HG03521 (cell line): ENCODE measurements at regions not wholly inside any gene's neighbourhood (a gene's known extent, or its start where the extent isn't known, plus 50 kb on each side); places are given as distances from the start of the nearest gene placed in this dataset.

Experiments used
- ATAC-seq: cut with Tn5 transposase; IDR thresholded peaks from one replicate; pipeline ENCODE4 v1.9.1; 2021; ENCODE audit warnings: mild to moderate bottlenecking, moderate library complexity; ENCODE audit not compliant: unreplicated experiment

GRCh38 chr16:72240466-72240865 lies 68.5 kb upstream of the PMFBP1 start:
- no peak for ATAC-seq

DNA sequence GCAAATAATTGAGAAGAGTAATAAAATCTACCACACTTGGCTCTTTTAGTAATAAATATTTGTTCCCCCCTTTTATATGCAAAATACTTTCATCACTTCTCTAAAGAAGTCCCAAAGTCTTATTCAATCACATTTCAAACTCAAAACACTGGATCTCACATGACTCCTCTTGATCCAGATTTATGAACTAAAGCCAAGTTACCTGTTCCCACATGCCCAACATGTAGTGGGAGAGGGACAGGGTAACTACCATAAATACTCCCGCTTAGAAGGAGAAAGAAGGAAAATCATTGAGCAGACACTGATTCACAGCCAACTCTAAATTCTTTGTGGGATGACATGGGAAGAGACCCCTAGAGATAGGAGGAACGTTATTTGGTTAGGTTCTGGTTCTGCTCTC lies 64.9 kb upstream of the PMFBP1 start:
- no peak for ATAC-seq

DNA sequence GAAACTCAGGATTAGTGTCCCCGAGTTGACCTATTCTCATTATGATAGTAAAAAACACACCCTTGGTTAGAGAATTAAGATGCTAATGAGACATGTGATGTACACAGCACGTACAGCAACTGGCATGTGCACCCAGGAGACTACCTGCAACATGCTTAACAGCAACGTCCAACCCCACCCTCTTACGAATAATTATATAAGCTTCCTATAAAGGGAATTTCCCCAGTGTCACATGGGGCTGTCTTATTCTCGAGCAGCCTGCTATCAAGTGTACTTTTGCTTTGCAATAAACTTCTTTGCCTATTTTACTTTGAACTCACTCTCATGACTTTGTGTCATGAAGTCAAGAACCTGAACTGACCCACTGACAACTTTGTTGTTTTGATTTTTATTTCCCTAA lies 62.4 kb upstream of the PMFBP1 start:
- ATAC-seq: no peak

DNA sequence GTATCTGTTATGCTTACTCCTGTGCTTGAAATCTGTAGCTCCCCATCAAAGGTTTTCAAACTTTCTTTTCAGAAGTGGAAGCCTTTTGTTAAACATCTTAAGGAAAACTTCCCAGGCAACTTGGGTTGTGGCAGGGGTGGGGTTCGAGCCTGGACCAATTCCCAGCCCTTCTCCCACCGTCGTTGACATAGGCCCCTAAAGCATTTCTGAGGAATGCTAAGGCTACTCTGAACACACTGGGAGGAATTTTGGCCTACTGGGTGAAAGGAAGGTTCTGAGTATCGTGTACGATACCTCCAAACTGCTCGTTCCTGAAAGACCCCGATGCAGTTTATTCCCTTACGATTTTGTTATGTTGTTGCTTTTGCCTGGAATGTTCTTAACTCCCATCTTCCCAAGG lies 56.1 kb upstream of the PMFBP1 start:
- ATAC-seq: no peak

DNA sequence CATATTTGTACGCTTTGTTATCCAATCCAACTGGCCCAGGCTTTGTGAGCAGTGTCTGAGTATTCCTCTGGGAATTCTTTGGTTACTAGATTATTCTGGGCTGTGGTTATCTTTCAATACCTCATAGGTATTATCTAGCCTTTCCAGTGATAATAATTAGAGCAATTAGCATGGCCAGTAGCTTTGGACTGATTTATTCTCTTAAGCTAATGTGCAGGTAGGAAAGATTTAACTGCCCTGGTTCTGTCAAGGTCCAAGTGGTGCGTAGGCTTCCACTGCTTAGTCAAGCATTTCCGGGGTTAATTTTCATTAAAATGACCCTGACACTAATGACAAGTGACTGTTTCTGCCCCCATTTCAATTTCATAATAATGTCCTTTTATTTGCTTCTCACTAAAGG lies 54.2 kb upstream of the PMFBP1 start:
- no peak for ATAC-seq

- ATAC-seq: no peak
These were observed 52.4 kb upstream of the PMFBP1 start for GRCh38 chr16:72224260-72224768.

GRCh38 chr16:72222503-72222902 lies 50.5 kb upstream of the PMFBP1 start:
- no peak for ATAC-seq
